ACC112 (cell line): ENCODE measurements at regions not wholly inside any gene's neighbourhood (a gene's known extent, or its start where the extent isn't known, plus 50 kb on each side); places are given as distances from the start of the nearest gene placed in this dataset.

Experiments
- H2AFZ ChIP-seq: fragments of 200-600 bp; sonication (generic); one replicate; pipeline ENCODE4 v1.6.0; 2017; ENCODE audit warnings: antibody characterized with exemption, low read length; ENCODE audit not compliant: unreplicated experiment
- H3K27ac ChIP-seq: fragments of 200-600 bp; sonication (generic); 2 replicates; pipeline ENCODE4 v1.5.1; 2014; ENCODE audit warnings: low read depth, mild to moderate bottlenecking, antibody characterized with exemption, low read length, moderate library complexity
- H3K27me3 ChIP-seq: fragments of 200-600 bp; sonication (generic); 2 replicates; pipeline ENCODE4 v1.6.1; 2014; ENCODE audit warnings: mild to moderate bottlenecking, antibody characterized with exemption, low read length, moderate library complexity, mixed read lengths; ENCODE audit not compliant: insufficient read depth
- H3K36me3 ChIP-seq: fragments of 200-600 bp; sonication (generic); 2 replicates; pipeline ENCODE4 v1.6.1; 2016; ENCODE audit warnings: mild to moderate bottlenecking, antibody characterized with exemption, low read length, moderate library complexity, mixed read lengths; ENCODE audit not compliant: insufficient read depth
- H3K4me1 ChIP-seq: fragments of 200-600 bp; sonication (generic); one replicate; pipeline ENCODE4 v1.6.1; 2016; ENCODE audit warnings: low read length, mixed read lengths; ENCODE audit not compliant: insufficient read depth, unreplicated experiment, control insufficient read depth
- H3K4me3 ChIP-seq: fragments of 200-600 bp; sonication (generic); 2 replicates; pipeline ENCODE4 v1.5.1; 2014; ENCODE audit warnings: mild to moderate bottlenecking, low read depth, low read length
- H3K79me2 ChIP-seq: fragments of 200-600 bp; sonication (generic); one replicate; pipeline ENCODE4 v1.6.0; 2016; ENCODE audit warnings: low read length; ENCODE audit not compliant: control insufficient read depth, unreplicated experiment, insufficient read depth

DNA sequence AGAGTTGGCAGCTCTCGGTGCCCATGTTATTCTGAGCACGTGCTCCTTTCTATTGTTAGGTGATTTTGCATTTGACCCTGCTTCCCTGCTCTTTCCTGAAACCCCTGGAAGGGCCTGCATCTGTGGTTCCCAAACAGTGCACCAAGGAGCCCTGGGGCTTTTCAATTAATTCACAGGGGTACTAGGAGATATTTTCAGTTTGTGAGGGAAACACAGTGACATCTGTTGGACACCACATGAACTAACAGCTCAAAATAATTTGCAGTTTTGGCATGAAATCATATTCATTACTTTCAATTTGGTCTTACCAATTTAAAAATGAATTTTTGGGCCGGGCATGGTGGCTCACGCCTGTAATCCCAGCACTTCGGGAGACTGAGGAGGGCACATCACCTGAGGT, 156.6 kb downstream of the GATB start:
- H3K4me1 ChIP-seq = no peaks in the 10 kb centered on the region
- H3K4me3 ChIP-seq = no peak overlapping the region
- no peaks in the 10 kb centered on the region for H3K27me3 ChIP-seq
- no peaks in the 10 kb centered on the region for H3K79me2 ChIP-seq
- H3K27ac ChIP-seq = no peak overlapping the region
- no peak overlapping the region for H2AFZ ChIP-seq
- no peaks in the 10 kb centered on the region for H3K36me3 ChIP-seq

- Histone ChIP-seq H3K4me1 (no peaks in the 10 kb centered on the region), H3K36me3 (no peaks in the 10 kb centered on the region), H3K79me2 (no peaks in the 10 kb centered on the region), H2AFZ (no peak overlapping the region), H3K27me3 (no peaks in the 10 kb centered on the region), H3K27ac (no peak overlapping the region), H3K4me3 (no peak overlapping the region)
Observed at GRCh38 chr4:151605215-151605614, 155.6 kb downstream of the GATB start.

GRCh38 chr4:151606061-151606460, 154.7 kb downstream of the GATB start:
- H3K27me3 ChIP-seq = no peaks in the 10 kb centered on the region
- H3K4me1 ChIP-seq = no peaks in the 10 kb centered on the region
- no peaks in the 10 kb centered on the region for H3K79me2 ChIP-seq
- no peak overlapping the region for H2AFZ ChIP-seq
- H3K27ac ChIP-seq = no peak overlapping the region
- no peak overlapping the region for H3K4me3 ChIP-seq
- H3K36me3 ChIP-seq = no peaks in the 10 kb centered on the region

GRCh38 chr4:151610229-151610628, 150.6 kb downstream of the GATB start:
- Histone ChIP-seq H2AFZ (no peak overlapping the region), H3K4me1 (no peaks in the 10 kb centered on the region), H3K36me3 (no peaks in the 10 kb centered on the region), H3K27ac (no peak overlapping the region), H3K27me3 (no peaks in the 10 kb centered on the region), H3K79me2 (no peaks in the 10 kb centered on the region), H3K4me3 (no peak overlapping the region)

- no peaks in the 10 kb centered on the region for H3K36me3 ChIP-seq
- no peaks in the 10 kb centered on the region for H3K27me3 ChIP-seq
- no peak overlapping the region for H2AFZ ChIP-seq
- no peaks in the 10 kb centered on the region for H3K79me2 ChIP-seq
- H3K4me1 ChIP-seq = no peaks in the 10 kb centered on the region
- no peak overlapping the region for H3K4me3 ChIP-seq
- H3K27ac ChIP-seq = no peak overlapping the region
Observed at GRCh38 chr4:151611960-151612359, 148.8 kb downstream of the GATB start.

- Histone ChIP-seq H3K27ac (no peak overlapping the region), H3K4me3 (no peak overlapping the region), H3K4me1 (no peaks in the 10 kb centered on the region), H3K27me3 (no peaks in the 10 kb centered on the region), H3K36me3 (no peaks in the 10 kb centered on the region), H3K79me2 (no peaks in the 10 kb centered on the region), H2AFZ (no peak overlapping the region)
Observed at GRCh38 chr4:151613290-151613689, 147.5 kb downstream of the GATB start.

DNA sequence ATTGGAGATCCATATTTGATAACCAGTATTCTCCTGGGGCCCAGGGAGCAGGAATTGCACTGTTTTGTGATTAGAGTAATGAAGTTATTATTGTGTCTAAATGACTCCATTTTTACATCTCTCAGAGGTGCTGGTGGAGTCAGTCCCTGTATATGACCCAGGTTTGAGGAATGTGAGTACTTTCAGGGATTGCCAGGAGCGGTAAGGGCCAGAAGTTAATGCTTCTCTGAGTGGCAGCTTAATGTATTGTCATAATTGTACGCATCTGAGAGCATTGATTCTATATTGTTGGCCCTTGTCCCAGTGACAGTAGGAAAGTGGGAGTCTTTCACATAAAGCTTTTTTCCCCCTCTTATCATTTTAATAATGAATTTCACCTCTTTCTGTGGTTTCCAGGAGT, 146.2 kb downstream of the GATB start:
- no peaks in the 10 kb centered on the region for H3K27me3 ChIP-seq
- H2AFZ ChIP-seq = no peak overlapping the region
- no peaks in the 10 kb centered on the region for H3K36me3 ChIP-seq
- no peaks in the 10 kb centered on the region for H3K4me1 ChIP-seq
- H3K79me2 ChIP-seq = no peaks in the 10 kb centered on the region
- no peak overlapping the region for H3K27ac ChIP-seq
- H3K4me3 ChIP-seq = no peak overlapping the region

DNA sequence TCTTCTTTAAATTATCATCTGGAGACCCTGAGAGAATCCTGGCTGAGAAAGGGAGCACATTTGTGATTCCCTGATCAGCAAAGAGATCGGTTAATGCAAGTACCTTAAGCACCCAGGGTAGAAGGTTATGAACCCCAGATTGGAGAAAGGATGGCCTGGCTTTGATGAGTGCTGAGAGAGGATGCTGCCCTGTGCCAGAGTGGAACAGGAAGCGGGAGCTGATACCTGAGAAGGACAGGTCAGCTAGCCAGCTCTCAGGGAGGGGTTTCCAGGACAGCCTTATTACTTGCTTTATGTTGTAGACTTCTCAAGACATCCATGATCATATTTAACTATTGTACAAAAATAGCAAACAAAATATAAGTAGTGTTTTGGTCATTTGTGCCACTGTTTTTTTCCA, 141.9 kb downstream of the GATB start:
- Histone ChIP-seq H3K27ac (no peak overlapping the region), H3K27me3 (no peaks in the 10 kb centered on the region), H3K4me1 (no peaks in the 10 kb centered on the region), H3K79me2 (no peaks in the 10 kb centered on the region), H3K4me3 (no peak overlapping the region), H2AFZ (no peak overlapping the region), H3K36me3 (no peaks in the 10 kb centered on the region)

GRCh38 chr4:151620066-151620465, 140.7 kb downstream of the GATB start:
- Histone ChIP-seq H3K36me3 (no peaks in the 10 kb centered on the region), H3K79me2 (no peaks in the 10 kb centered on the region), H3K27me3 (no peaks in the 10 kb centered on the region), H3K27ac (no peak overlapping the region), H3K4me1 (no peaks in the 10 kb centered on the region), H2AFZ (no peak overlapping the region), H3K4me3 (no peak overlapping the region)
